ENCODE measurements at regions not wholly inside any gene's neighbourhood (a gene's known extent, or its start where the extent isn't known, plus 50 kb on each side); places are given as distances from the start of the nearest gene placed in this dataset.

GRCh38 chr6:90925726-90926125 is 338.9 kb upstream of the MAP3K7 start:
- TF ChIP-seq CTCF (IDR thresholded peaks at IDR 0.05; ENCODE audit: poor library complexity) (no peak), EZH2phosphoT487 (IDR thresholded peaks at IDR 0.05; ENCODE audit: low read depth, severe bottlenecking, unreplicated experiment) (no peak), EZH2 (IDR thresholded peaks at IDR 0.05; ENCODE audit: borderline replicate concordance) (no peak)

Measured in hepatocyte (in vitro differentiated cells).